ENCODE measurements at regions not wholly inside any gene's neighbourhood (a gene's known extent, or its start where the extent isn't known, plus 50 kb on each side); places are given as distances from the start of the nearest gene placed in this dataset.

GRCh38 chr17:5840811-5841446, 229.2 kb upstream of the WSCD1 start:
- Histone ChIP-seq H3K4me2 (ENCODE audit: low read depth, low read length) (no peak overlapping the region), H3K79me2 (ENCODE audit: low read length) (no peaks in the 10 kb centered on the region), H3K4me1 (ENCODE audit: low read length) (no peaks in the 10 kb centered on the region), H3K9me2 (replicated peaks; ENCODE audit: insufficient read depth, low read length) (no peaks in the 10 kb centered on the region), H3K36me3 (replicated peaks; ENCODE audit: insufficient read depth, low read length) (no peaks in the 10 kb centered on the region), H3K4me3 (ENCODE audit: low read length) (no peak overlapping the region), H3F3A (ENCODE audit: insufficient read depth, low read length) (no peaks in the 10 kb centered on the region), H3K27me3 (replicated peaks; ENCODE audit: insufficient read depth, low read length) (no peaks in the 10 kb centered on the region), H2AFZ (ENCODE audit: low read length) (no peak overlapping the region), H3K9ac (ENCODE audit: low read length) (no peak overlapping the region), H4K20me1 (ENCODE audit: insufficient read depth, low read length) (no peaks in the 10 kb centered on the region), H3K9me3 (replicated peaks; ENCODE audit: insufficient read depth, low read length) (no peaks in the 10 kb centered on the region), H3K27ac (ENCODE audit: low read length) (no peak overlapping the region)
- DNase-seq = no peak
- TF ChIP-seq EZH2phosphoT487 (IDR thresholded peaks at IDR 0.05; ENCODE audit: low read length) (no peak), EZH2 (optimal IDR thresholded peaks at IDR 0.05; ENCODE audit: low read depth, low read length) (no peak), CTCF (IDR thresholded peaks at IDR 0.05; ENCODE audit: low read length) (no peak)

- Histone ChIP-seq H3K36me3 (replicated peaks; ENCODE audit: insufficient read depth, low read length) (no peaks in the 10 kb centered on the region), H4K20me1 (ENCODE audit: insufficient read depth, low read length) (no peaks in the 10 kb centered on the region), H3K4me1 (ENCODE audit: low read length) (no peaks in the 10 kb centered on the region), H3K27ac (ENCODE audit: low read length) (no peak overlapping the region), H2AFZ (ENCODE audit: low read length) (no peak overlapping the region), H3K9me3 (replicated peaks; ENCODE audit: insufficient read depth, low read length) (no peaks in the 10 kb centered on the region), H3K9ac (ENCODE audit: low read length) (no peak overlapping the region), H3K9me2 (replicated peaks; ENCODE audit: insufficient read depth, low read length) (no peaks in the 10 kb centered on the region), H3F3A (ENCODE audit: insufficient read depth, low read length) (no peaks in the 10 kb centered on the region), H3K4me2 (ENCODE audit: low read depth, low read length) (no peak overlapping the region), H3K79me2 (ENCODE audit: low read length) (no peaks in the 10 kb centered on the region), H3K4me3 (ENCODE audit: low read length) (no peak overlapping the region), H3K27me3 (replicated peaks; ENCODE audit: insufficient read depth, low read length) (no peaks in the 10 kb centered on the region)
- TF ChIP-seq CTCF (IDR thresholded peaks at IDR 0.05; ENCODE audit: low read length) (no peak), EZH2phosphoT487 (IDR thresholded peaks at IDR 0.05; ENCODE audit: low read length) (no peak), EZH2 (optimal IDR thresholded peaks at IDR 0.05; ENCODE audit: low read depth, low read length) (no peak)
- DNase-seq = no peak
Observed at GRCh38 chr17:5841862-5842261, 228.3 kb upstream of the WSCD1 start.

GRCh38 chr17:5843366-5844026, 226.7 kb upstream of the WSCD1 start:
- no peaks in the 10 kb centered on the region for H3K27me3 ChIP-seq (replicated peaks; ENCODE audit: insufficient read depth, low read length)
- H4K20me1 ChIP-seq (ENCODE audit: insufficient read depth, low read length) = no peaks in the 10 kb centered on the region
- H3K4me2 ChIP-seq (ENCODE audit: low read depth, low read length) = no peak overlapping the region
- H3K4me3 ChIP-seq (ENCODE audit: low read length) = no peak overlapping the region
- H2AFZ ChIP-seq (ENCODE audit: low read length) = no peak overlapping the region
- TF ChIP-seq EZH2phosphoT487 (IDR thresholded peaks at IDR 0.05; ENCODE audit: low read length) (no peak), EZH2 (optimal IDR thresholded peaks at IDR 0.05; ENCODE audit: low read depth, low read length) (no peak), CTCF (IDR thresholded peaks at IDR 0.05; ENCODE audit: low read length) (no peak)
- no peaks in the 10 kb centered on the region for H3K9me2 ChIP-seq (replicated peaks; ENCODE audit: insufficient read depth, low read length)
- DNase-seq = no peak
- H3K9ac ChIP-seq (ENCODE audit: low read length) = no peak overlapping the region
- H3K79me2 ChIP-seq (ENCODE audit: low read length) = no peaks in the 10 kb centered on the region
- H3K36me3 ChIP-seq (replicated peaks; ENCODE audit: insufficient read depth, low read length) = no peaks in the 10 kb centered on the region
- H3K27ac ChIP-seq (ENCODE audit: low read length) = no peak overlapping the region
- H3F3A ChIP-seq (ENCODE audit: insufficient read depth, low read length) = no peaks in the 10 kb centered on the region
- H3K9me3 ChIP-seq (replicated peaks; ENCODE audit: insufficient read depth, low read length) = no peaks in the 10 kb centered on the region
- no peaks in the 10 kb centered on the region for H3K4me1 ChIP-seq (ENCODE audit: low read length)
